ENCODE measurements at regions not wholly inside any gene's neighbourhood (a gene's known extent, or its start where the extent isn't known, plus 50 kb on each side); places are given as distances from the start of the nearest gene placed in this dataset.

- no peak for DNase-seq
Measured at GRCh38 chr21:19864476-19864875, 1133.7 kb upstream of the NCAM2 start.

GRCh38 chr21:19870682-19871081 lies 1127.5 kb upstream of the NCAM2 start:
- no peak for DNase-seq

GRCh38 chr21:19874521-19874920 lies 1123.7 kb upstream of the NCAM2 start:
- no peak for DNase-seq

- no peak for DNase-seq
Measured at GRCh38 chr21:19878133-19878532, 1120.1 kb upstream of the NCAM2 start.

- no peak for DNase-seq
Measured at GRCh38 chr21:19899645-19900044, 1098.6 kb upstream of the NCAM2 start.

GRCh38 chr21:19900149-19900548 lies 1098.1 kb upstream of the NCAM2 start:
- no peak for DNase-seq

- DNase-seq, result no peak
Measured at GRCh38 chr21:19908390-19908789, 1089.8 kb upstream of the NCAM2 start.

- no peak for DNase-seq
Measured at GRCh38 chr21:19914028-19914427, 1084.2 kb upstream of the NCAM2 start.

GRCh38 chr21:19921211-19921610 lies 1077.0 kb upstream of the NCAM2 start:
- DNase-seq, result no peak

- no peak for DNase-seq
Measured at GRCh38 chr21:19922122-19922521, 1076.1 kb upstream of the NCAM2 start.

- DNase-seq, result no peak
Measured at GRCh38 chr21:19935467-19935866, 1062.7 kb upstream of the NCAM2 start.

- no peak for DNase-seq
Measured at GRCh38 chr21:19937619-19938018, 1060.6 kb upstream of the NCAM2 start.

GRCh38 chr21:19941626-19942025 lies 1056.6 kb upstream of the NCAM2 start:
- DNase-seq, result no peak

- no peak for DNase-seq
Measured at GRCh38 chr21:19950347-19950746, 1047.9 kb upstream of the NCAM2 start.

GRCh38 chr21:19969156-19969555 lies 1029.1 kb upstream of the NCAM2 start:
- DNase-seq, result no peak

GRCh38 chr21:19981938-19982337 lies 1016.3 kb upstream of the NCAM2 start:
- DNase-seq, result no peak

GRCh38 chr21:19986396-19986795 lies 1011.8 kb upstream of the NCAM2 start:
- DNase-seq, result no peak

- DNase-seq, result no peak
Measured at GRCh38 chr21:19987671-19988070, 1010.5 kb upstream of the NCAM2 start.

GRCh38 chr21:19992540-19992939 lies 1005.7 kb upstream of the NCAM2 start:
- DNase-seq, result no peak

GRCh38 chr21:19993268-19993667 lies 1004.9 kb upstream of the NCAM2 start:
- DNase-seq, result no peak

- peak in 1 of 2 donors; percentile 0 for DNase-seq
Measured at GRCh38 chr21:19995253-19995652, 1003.0 kb upstream of the NCAM2 start.

- DNase-seq, result no peak
Measured at GRCh38 chr21:19998453-19998852, 999.8 kb upstream of the NCAM2 start.

- peak; percentile 4 to 46 for DNase-seq
Measured at GRCh38 chr21:19999369-20000272, 998.6 kb upstream of the NCAM2 start.

- DNase-seq, result no peak
Measured at GRCh38 chr21:20004367-20004766, 993.8 kb upstream of the NCAM2 start.

Measured in inflammatory macrophage (primary cell).